GM12878 (cell line): ENCODE measurements at regions not wholly inside any gene's neighbourhood (a gene's known extent, or its start where the extent isn't known, plus 50 kb on each side); places are given as distances from the start of the nearest gene placed in this dataset.

Experiments used
- ATAC-seq: fragments of 200-7000 bp; cut with Tn5 transposase; 3 replicates; pipeline ENCODE4 v1.9.1; 2020; ENCODE audit warnings: mild to moderate bottlenecking, moderate library complexity
- BruUV-seq: library from RNA; stranded (reverse); fragments of 400-500 nt; replicated peaks from 2 replicates; lab custom pipeline; 2021; lab: Mats Ljungman, UMichigan
- CTCF ChIA-PET: fragments of 300-600 bp; sonication (Branson Sonifier 250); formaldehyde crosslinking; extraction: SDS; loops from one replicate; lab custom pipeline; 2021; ENCODE audit warnings: inconsistent platforms; lab: Yijun Ruan, JAX
- POLR2A ChIA-PET: fragments of 350-600 bp; formaldehyde crosslinking; extraction: SDS; loops from one replicate; lab custom pipeline; 2021; ENCODE audit warnings: inconsistent platforms; lab: Charles Lee
- RAD21 ChIA-PET: fragments of 300-600 bp; sonication (Branson Sonifier 250); formaldehyde crosslinking; loops from one replicate; lab custom pipeline; 2023; ENCODE audit warnings: antibody characterized with exemption; ENCODE audit not compliant: unreplicated experiment; lab: Charles Lee
- SMC1A ChIA-PET: fragments of 300-600 bp; sonication (Branson Sonifier 250); formaldehyde crosslinking; loops from one replicate; lab custom pipeline; 2023; ENCODE audit not compliant: unreplicated experiment, uncharacterized antibody; lab: Charles Lee
- DNase-seq: peaks from one replicate; pipeline ENCODE4 v3.0.0-alpha.2; 2011; ENCODE audit warnings: low read depth, low spot score
- FAIRE-seq: peaks from 3 replicates; lab custom pipeline; 2011; peaks lifted over from hg19 to GRCh38; lab: Jason Lieb, UNC
- H2AFZ ChIP-seq: 2 replicates; pipeline ENCODE4 v1.6.0; 2011; ENCODE audit warnings: low read depth, low read length, control low read depth; ENCODE audit not compliant: control insufficient read depth
- H3K27ac ChIP-seq: 2 replicates; pipeline ENCODE4 v1.5.1; 2011; ENCODE audit warnings: control low read depth; ENCODE audit not compliant: control insufficient read depth, insufficient read depth
- H3K27me3 ChIP-seq, 2 experiments: replicated peaks in 1 of 2; 2 replicates each; pipeline versions ENCODE4 v1.6.0 to v1.6.1; 2011; ENCODE audit warnings: low read length in 1 of 2; ENCODE audit not compliant: control insufficient read depth in 2 of 2, insufficient read depth in 2 of 2
- H3K36me3 ChIP-seq, 2 experiments: 2 replicates each; pipeline ENCODE4 v1.5.1; 2011; ENCODE audit warnings: low read length in 1 of 2; ENCODE audit not compliant: control insufficient read depth in 2 of 2, insufficient read depth in 2 of 2
- H3K4me1 ChIP-seq: 2 replicates; pipeline ENCODE4 v1.6.1; 2011; ENCODE audit warnings: mild to moderate bottlenecking, low read length, moderate library complexity, mixed read lengths; ENCODE audit not compliant: control insufficient read depth, insufficient read depth
- H3K4me2 ChIP-seq: 2 replicates; pipeline ENCODE4 v1.6.0; 2011; ENCODE audit warnings: control low read depth; ENCODE audit not compliant: control insufficient read depth, insufficient read depth
- H3K4me3 ChIP-seq: fragments of 200-600 bp; sonication (generic); 2 replicates; pipeline ENCODE4 v1.5.1; 2016
- H3K79me2 ChIP-seq: 2 replicates; pipeline ENCODE4 v1.6.0; 2011; ENCODE audit warnings: low read length; ENCODE audit not compliant: control insufficient read depth, insufficient read depth
- H3K9ac ChIP-seq: 2 replicates; pipeline ENCODE4 v1.8.0; 2011; ENCODE audit warnings: low read length, control low read depth, mixed read lengths; ENCODE audit not compliant: control insufficient read depth, insufficient read depth
- H3K9me3 ChIP-seq: replicated peaks from 3 replicates; pipeline ENCODE4 v1.5.1; 2011; ENCODE audit warnings: mild to moderate bottlenecking, low read length; ENCODE audit not compliant: control insufficient read depth, insufficient read depth
- H4K20me1 ChIP-seq: 2 replicates; pipeline ENCODE4 v1.6.0; 2011; ENCODE audit not compliant: control insufficient read depth, insufficient read depth
- BCL11A ChIP-seq: IDR thresholded peaks from 2 replicates; pipeline ENCODE4 v1.6.1; 2011; ENCODE audit warnings: low read depth, low read length
- CEBPZ ChIP-seq: fragments of 150-350 bp; IDR thresholded peaks from 2 replicates; pipeline ENCODE4 v1.6.1; 2016; ENCODE audit warnings: low read depth, low read length
- DPF2 ChIP-seq: fragments of 450-650 bp; IDR thresholded peaks from 2 replicates; pipeline ENCODE4 v1.6.1; 2017; ENCODE audit warnings: mild to moderate bottlenecking
- FOS ChIP-seq: IDR thresholded peaks from 3 replicates; pipeline ENCODE4 v1.6.1; 2011; ENCODE audit warnings: borderline replicate concordance; ENCODE audit not compliant: insufficient read length; ENCODE audit errors: extremely low read depth
- HDGF ChIP-seq: fragments of 450-650 bp; IDR thresholded peaks from 2 replicates; pipeline ENCODE4 v1.6.1; 2016; ENCODE audit warnings: antibody characterized with exemption
- HSF1 ChIP-seq: fragments of 150-350 bp; IDR thresholded peaks from 2 replicates; pipeline ENCODE4 v1.6.1; 2014; ENCODE audit warnings: mild to moderate bottlenecking, low read depth, low read length
- KLF5 ChIP-seq: fragments of 450-650 bp; IDR thresholded peaks from 2 replicates; pipeline ENCODE4 v1.6.1; 2014; ENCODE audit warnings: mild to moderate bottlenecking; ENCODE audit not compliant: partially characterized antibody
- MAX ChIP-seq: IDR thresholded peaks from 2 replicates; pipeline ENCODE4 v1.6.1; 2012; ENCODE audit warnings: low read depth, low read length, improper control_type of control experiment
- MEF2B ChIP-seq: fragments of 450-650 bp; IDR thresholded peaks from 2 replicates; pipeline ENCODE4 v1.6.1; 2018; ENCODE audit warnings: mild to moderate bottlenecking, moderate library complexity; ENCODE audit not compliant: partially characterized antibody, poor library complexity, severe bottlenecking
- NR2C1 ChIP-seq: fragments of 450-650 bp; IDR thresholded peaks from 2 replicates; pipeline ENCODE4 v1.6.1; 2017; ENCODE audit warnings: antibody characterized with exemption, mild to moderate bottlenecking, moderate library complexity
- PBX3 ChIP-seq: IDR thresholded peaks from 2 replicates; pipeline ENCODE4 v1.6.1; 2011; ENCODE audit warnings: mild to moderate bottlenecking, low read depth, low read length, moderate library complexity; ENCODE audit not compliant: insufficient replicate concordance
- RELB ChIP-seq: fragments of 450-650 bp; IDR thresholded peaks from 2 replicates; pipeline ENCODE4 v1.6.1; 2017; ENCODE audit warnings: low read depth, mild to moderate bottlenecking, moderate library complexity
- RUNX3 ChIP-seq: IDR thresholded peaks from 2 replicates; pipeline ENCODE4 v1.6.1; 2012; ENCODE audit warnings: low read length, inconsistent platforms
- SIN3A ChIP-seq: IDR thresholded peaks from 2 replicates; pipeline ENCODE4 v1.6.1; 2012; ENCODE audit warnings: low read depth, low read length, improper control_type of control experiment
- ZBED1 ChIP-seq: IDR thresholded peaks from 2 replicates; pipeline ENCODE4 v1.6.1; 2016; ENCODE audit warnings: borderline replicate concordance
- ZSCAN29 ChIP-seq: fragments of 450-650 bp; IDR thresholded peaks from 2 replicates; pipeline ENCODE4 v1.6.1; 2017; ENCODE audit warnings: mild to moderate bottlenecking, moderate library complexity
- WGBS: methylation state at CpG from one replicate; pipeline ENCODE4 v1.1.6; 2016; ENCODE audit warnings: low lambda C conversion rate; ENCODE audit not compliant: insufficient replicate concordance, insufficient coverage; ENCODE audit errors: missing lambda C conversion rate; 5-methylcytosine and 5-hydroxymethylcytosine counted together
- in situ Hi-C: fragments of 300-500 bp; cut with MboI; formaldehyde crosslinking; loops from 9 replicates; pipeline ENCODE4 v1.14.3; 2018; ENCODE audit warnings: mixed read lengths
- intact Hi-C: fragments of 100-400 bp; cut with micrococcal nuclease; formaldehyde crosslinking; loops from one replicate; pipeline ENCODE4 v1.14.2; 2022; ENCODE audit not compliant: unreplicated experiment

- peak; percentile 32 for DNase-seq
- H3K9ac ChIP-seq = peak overlapping the region; percentile 58
- FAIRE-seq = no peak
- intact Hi-C loops (loop anchor here (2.0 to 5.0 kb wide), 5 partner anchors 43 to 213 kb away; no protein-coding TSS in a partner anchor), in situ Hi-C loops (no loop called here)
- no peaks in the 10 kb centered on the region for H3K36me3 ChIP-seq
- H3K27ac ChIP-seq = peak overlapping the region; percentile 92
- no peaks in the 10 kb centered on the region; the same call in 1 of the 2 replicates for H3K79me2 ChIP-seq
- H3K4me3 ChIP-seq = peak overlapping the region; percentile 66
- POLR2A ChIA-PET = interaction anchor here (0.6 to 2.0 kb wide), 7 partner anchors 13 to 118 kb away, joined by 3 to 6 read pairs (median 5); no protein-coding TSS in a partner anchor
- H2AFZ ChIP-seq = peak overlapping the region; percentile 42
- peak overlapping the region; percentile 98 for H3K4me2 ChIP-seq
- H3K4me1 ChIP-seq = peaks cover 49% of the 10 kb centered on the region
- no peaks in the 10 kb centered on the region for H3K9me3 ChIP-seq
- ATAC-seq = peak; percentile 72
- H4K20me1 ChIP-seq = no peaks in the 10 kb centered on the region
- under 1% methylated on average over 16 of the region's 16 CpGs for WGBS
- SMC1A ChIA-PET = interaction anchor here (0.8 to 5.2 kb wide), 22 partner anchors 9 to 220 kb away, joined by 3 to 42 read pairs (median 5); partner anchors contain the start of gene ARHGEF3
- RAD21 ChIA-PET = interaction anchor here (0.9 to 4.9 kb wide), 10 partner anchors 13 to 117 kb away, joined by 3 to 39 read pairs (median 10); partner anchors contain the start of gene ARHGEF3
- no peaks in the 10 kb centered on the region for H3K27me3 ChIP-seq
- no TSS peak for BruUV-seq
- CTCF ChIA-PET = interaction anchor here (0.6 to 5.5 kb wide), 9 partner anchors 8 to 116 kb away, joined by 3 to 40 read pairs (median 3); partner anchors contain the start of gene ARHGEF3
- TF ChIP-seq ZSCAN29 = no peak
- TF ChIP-seq CEBPZ = no peak
- TF ChIP-seq FOS = no peak
- TF ChIP-seq MAX = no peak; the same call in 1 of the 2 replicates
- peak; percentile 59 for TF ChIP-seq RELB
- TF ChIP-seq KLF5 = no peak
- no peak for TF ChIP-seq HDGF
- peak; percentile 23; the same call in 1 of the 2 replicates for TF ChIP-seq SIN3A
- TF ChIP-seq ZBED1 = peak; percentile 46; the same call in 1 of the 2 replicates
- no peak for TF ChIP-seq MEF2B
- TF ChIP-seq PBX3 = peak; percentile 86
- TF ChIP-seq BCL11A = peak; percentile 65; the same call in 1 of the 2 replicates
- TF ChIP-seq DPF2 = peak; percentile 84; the same call in 1 of the 2 replicates
- no peak for TF ChIP-seq NR2C1
- peak; percentile 92 for TF ChIP-seq RUNX3
- TF ChIP-seq HSF1 = no peak
Measured at GRCh38 chr3:56915966-56916586, 114.3 kb upstream of the ARHGEF3 start.
